ENCODE measurements at regions not wholly inside any gene's neighbourhood (a gene's known extent, or its start where the extent isn't known, plus 50 kb on each side); places are given as distances from the start of the nearest gene placed in this dataset.

GRCh38 chr17:73989671-73990070, 213.8 kb upstream of the RPL38 start:
- Histone ChIP-seq H3K23ac (ENCODE audit: insufficient read length) (no peak overlapping the region), H3K27me3 (replicated peaks in 1 of 4; ENCODE audit: control insufficient read depth in 3 of 4, extremely low read depth in 1 of 4, insufficient read depth in 3 of 4, low read length in 3 of 4) (no peaks in the 10 kb centered on the region), H3K14ac (ENCODE audit: insufficient read length) (no peak overlapping the region), H3K9ac (replicated peaks in 1 of 4; ENCODE audit: extremely low read depth in 1 of 4, low read depth in 3 of 4, low read length in 3 of 4) (no peak overlapping the region), H3K27ac (ENCODE audit: low read depth, low read length) (no peak overlapping the region), H3K4me3 (ENCODE audit: extremely low read depth in 1 of 4, insufficient read depth in 2 of 4, low read depth in 3 of 4, low read length in 4 of 4) (no peak overlapping the region), H3K79me1 (ENCODE audit: low read depth, low read length) (no peaks in the 10 kb centered on the region; the same call in 1 of the 2 replicates), H2BK12ac (ENCODE audit: low read depth, low read length) (no peak overlapping the region), H4K20me1 (replicated peaks in 1 of 2; ENCODE audit: control insufficient read depth in 1 of 2, insufficient read depth in 2 of 2, low read length in 2 of 2) (no peaks in the 10 kb centered on the region), H2BK120ac (replicated peaks; ENCODE audit: low read depth, low read length) (no peak overlapping the region), H3K9me3 (ENCODE audit: insufficient read depth in 2 of 2, low read depth in 1 of 2, low read length in 1 of 2) (no peaks in the 10 kb centered on the region), H4K8ac (ENCODE audit: extremely low read depth, insufficient read depth, low read length) (no peak overlapping the region), H2AFZ (ENCODE audit: low read length) (no peak overlapping the region), H4K5ac (ENCODE audit: insufficient read length, low read depth, low read length) (no peak overlapping the region), H3K36me3 (ENCODE audit: control insufficient read depth in 2 of 4, insufficient read depth in 4 of 4, low read length in 3 of 4) (no peaks in the 10 kb centered on the region), H2BK20ac (ENCODE audit: low read length) (no peak overlapping the region), H3K23me2 (ENCODE audit: low read depth, low read length) (no peaks in the 10 kb centered on the region), H4K91ac (replicated peaks; ENCODE audit: insufficient read length, low read length) (no peak overlapping the region), H3K4me2 (ENCODE audit: insufficient read depth in 1 of 2, low read depth in 2 of 2, low read length in 2 of 2) (no peak overlapping the region), H3K79me2 (ENCODE audit: control insufficient read depth in 1 of 2, insufficient read depth in 2 of 2, low read length in 2 of 2) (no peaks in the 10 kb centered on the region), H3K18ac (ENCODE audit: extremely low read depth, low read length) (no peak overlapping the region), H2BK5ac (ENCODE audit: low read depth, low read length) (no peak overlapping the region), H2AK5ac (ENCODE audit: low read depth, low read length) (no peak overlapping the region), H3K4me1 (replicated peaks in 1 of 4; ENCODE audit: control insufficient read depth in 3 of 4, insufficient read depth in 4 of 4, low read length in 3 of 4) (peaks cover 0 to 5% (median 0%) of the 10 kb centered on the region in 4 experiments; a peak in 2 of 7 replicates), H2BK15ac (ENCODE audit: low read length) (no peak overlapping the region), H3K4ac (replicated peaks; ENCODE audit: insufficient read length, low read depth, low read length) (no peak overlapping the region), H3K56ac (replicated peaks; ENCODE audit: insufficient read length, low read depth, low read length) (no peak overlapping the region)
- FAIRE-seq (no peak), DNase-seq (ENCODE audit: low read depth in 1 of 2, low spot score in 2 of 2) (no peak)
- ChIA-PET CTCF (ENCODE audit: partially characterized antibody) (interaction anchor here (0.8 to 5.8 kb wide), 7 partner anchors 8 to 125 kb away, joined by 3 to 64 read pairs (median 3); no protein-coding TSS in a partner anchor), POLR2A (ENCODE audit: partially characterized antibody) (no interaction called here)
- WGBS, 2 experiments (ENCODE audit: extremely low coverage in 1 of 2, insufficient coverage in 1 of 2, insufficient read length in 1 of 2, insufficient replicate concordance in 2 of 2, low coverage in 1 of 2, low lambda C conversion rate in 2 of 2, missing lambda C conversion rate in 1 of 2): 88% methylated on average over 14 of the region's 14 CpGs; no CpG with 5 or more reads in 1 of the 2 experiments
- TF ChIP-seq HDAC6 (IDR thresholded peaks at IDR 0.05; ENCODE audit: low read depth, low read length) (no peak), SP2 (IDR thresholded peaks at IDR 0.05; ENCODE audit: low read length) (no peak), SRF (IDR thresholded peaks at IDR 0.05; ENCODE audit: low read depth, low read length) (no peak), BRCA1 (IDR thresholded peaks at IDR 0.05; ENCODE audit: low read depth, low read length) (no peak), ASH2L (IDR thresholded peaks at IDR 0.05; ENCODE audit: low read length) (no peak), SIRT6 (IDR thresholded peaks at IDR 0.05; ENCODE audit: low read length) (no peak), ATF3 (IDR thresholded peaks at IDR 0.05; ENCODE audit: insufficient read depth, low read depth, low read length) (no peak), CHD1 (IDR thresholded peaks at IDR 0.05; ENCODE audit: low read depth, low read length) (no peak), EGR1 (IDR thresholded peaks at IDR 0.05; ENCODE audit: borderline replicate concordance, low read depth, low read length) (no peak), FOSL1 (IDR thresholded peaks at IDR 0.05; ENCODE audit: insufficient read depth, low read depth, low read length) (no peak)
